ENCODE measurements at regions not wholly inside any gene's neighbourhood (a gene's known extent, or its start where the extent isn't known, plus 50 kb on each side); places are given as distances from the start of the nearest gene placed in this dataset.

DNA sequence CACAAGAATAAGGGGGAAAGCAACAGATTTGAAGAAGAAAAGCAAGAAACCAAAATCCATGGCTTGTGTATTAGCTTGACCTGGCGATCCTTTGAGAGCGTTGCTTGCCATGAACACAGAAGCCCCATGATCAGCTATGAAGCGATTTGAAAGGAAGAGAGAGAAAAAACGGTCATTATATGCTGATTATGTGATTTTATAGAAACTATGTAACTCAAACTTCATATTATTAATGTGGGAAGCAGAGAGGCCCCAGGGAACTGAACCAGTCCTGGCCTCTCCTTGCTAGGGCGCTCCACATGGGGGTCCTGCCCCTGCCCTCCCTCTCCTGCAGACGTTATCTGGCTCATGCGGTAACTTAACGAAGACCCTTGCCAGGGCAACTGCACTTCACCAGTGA is 306.1 kb upstream of the ADARB2 start:
- H3K27me3 ChIP-seq = no peaks in the 10 kb centered on the region
- TF ChIP-seq POLR2A (IDR thresholded peaks at IDR 0.05) (no peak), EP300 (IDR thresholded peaks at IDR 0.05) (no peak)
- TF ChIP-seq, protein P1, sequence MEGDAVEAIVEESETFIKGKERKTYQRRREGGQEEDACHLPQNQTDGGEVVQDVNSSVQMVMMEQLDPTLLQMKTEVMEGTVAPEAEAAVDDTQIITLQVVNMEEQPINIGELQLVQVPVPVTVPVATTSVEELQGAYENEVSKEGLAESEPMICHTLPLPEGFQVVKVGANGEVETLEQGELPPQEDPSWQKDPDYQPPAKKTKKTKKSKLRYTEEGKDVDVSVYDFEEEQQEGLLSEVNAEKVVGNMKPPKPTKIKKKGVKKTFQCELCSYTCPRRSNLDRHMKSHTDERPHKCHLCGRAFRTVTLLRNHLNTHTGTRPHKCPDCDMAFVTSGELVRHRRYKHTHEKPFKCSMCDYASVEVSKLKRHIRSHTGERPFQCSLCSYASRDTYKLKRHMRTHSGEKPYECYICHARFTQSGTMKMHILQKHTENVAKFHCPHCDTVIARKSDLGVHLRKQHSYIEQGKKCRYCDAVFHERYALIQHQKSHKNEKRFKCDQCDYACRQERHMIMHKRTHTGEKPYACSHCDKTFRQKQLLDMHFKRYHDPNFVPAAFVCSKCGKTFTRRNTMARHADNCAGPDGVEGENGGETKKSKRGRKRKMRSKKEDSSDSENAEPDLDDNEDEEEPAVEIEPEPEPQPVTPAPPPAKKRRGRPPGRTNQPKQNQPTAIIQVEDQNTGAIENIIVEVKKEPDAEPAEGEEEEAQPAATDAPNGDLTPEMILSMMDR (IDR thresholded peaks at IDR 0.05) = no peak
- intact Hi-C loops (cut with DNase I) = no loop called here

DNA sequence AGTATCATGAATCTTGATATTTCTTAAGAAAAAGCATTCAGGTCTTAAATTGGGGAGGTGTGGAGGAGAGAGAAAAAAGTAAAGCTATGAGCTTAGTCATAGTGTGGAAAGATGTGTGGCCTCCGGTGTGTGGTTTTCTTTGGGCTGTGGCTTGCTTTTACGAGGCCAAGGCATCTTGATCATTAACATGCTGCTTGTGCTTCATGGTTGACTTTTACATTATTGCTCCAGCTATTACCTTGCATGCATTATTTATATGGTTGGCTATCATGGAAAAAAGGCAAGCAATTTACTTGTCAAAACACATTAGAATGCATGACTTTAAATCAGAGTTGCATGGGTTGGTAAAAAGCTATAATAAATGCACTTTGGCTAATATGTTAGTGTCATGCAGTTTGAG is 300.7 kb upstream of the ADARB2 start:
- no peaks in the 10 kb centered on the region for H3K36me3 ChIP-seq
- H3K27ac ChIP-seq = no peak overlapping the region
- TF ChIP-seq EP300 (IDR thresholded peaks at IDR 0.05) (no peak), POLR2A (IDR thresholded peaks at IDR 0.05) (no peak)
- TF ChIP-seq, protein P1 (IDR thresholded peaks at IDR 0.05) = no peak
- no peaks in the 10 kb centered on the region for H3K4me1 ChIP-seq (ENCODE audit: insufficient read depth)
- intact Hi-C loops (cut with DNase I) = no loop called here
- no peak for DNase-seq
- H3K4me3 ChIP-seq = no peak overlapping the region
- no peaks in the 10 kb centered on the region for H3K27me3 ChIP-seq
- WGBS, 3 donors = 68 to 78% (median 68%) methylated on average over 2 of the region's 2 CpGs
- no peaks in the 10 kb centered on the region for H3K9me3 ChIP-seq

More for the DNA sequence above, 306.1 kb upstream of the ADARB2 start:
- Histone ChIP-seq H3K4me3 (no peak overlapping the region), H3K4me1 (ENCODE audit: insufficient read depth) (no peaks in the 10 kb centered on the region), H3K27ac (no peak overlapping the region), H3K9me3 (no peaks in the 10 kb centered on the region), H3K36me3 (no peaks in the 10 kb centered on the region)
- no peak for DNase-seq
- WGBS, 3 donors = 74 to 89% (median 86%) methylated on average over 8 of the region's 8 CpGs

DNA sequence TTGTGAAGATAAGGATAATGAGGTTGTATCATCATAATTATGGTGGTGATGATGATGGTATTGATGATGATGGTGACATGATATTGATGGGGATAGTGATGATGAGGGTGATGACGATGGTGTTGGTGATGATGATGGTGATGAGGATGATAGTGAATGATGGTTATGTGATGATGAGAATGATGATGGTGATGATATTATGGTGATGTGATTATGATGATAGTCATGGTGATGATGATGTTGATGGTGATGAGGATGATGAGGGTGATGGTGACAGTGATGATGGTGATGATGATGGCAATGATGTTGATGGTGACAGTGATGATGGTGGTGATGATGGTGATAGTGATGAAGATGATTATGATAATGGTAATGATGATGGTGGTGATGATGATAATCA is 299.9 kb upstream of the ADARB2 start:
- Histone ChIP-seq H3K4me1 (ENCODE audit: insufficient read depth) (no peaks in the 10 kb centered on the region), H3K27me3 (no peaks in the 10 kb centered on the region), H3K4me3 (no peak overlapping the region), H3K36me3 (no peaks in the 10 kb centered on the region), H3K9me3 (no peaks in the 10 kb centered on the region), H3K27ac (no peak overlapping the region)
- intact Hi-C loops (cut with DNase I) = no loop called here
- no peak for DNase-seq
- 86 to 100% (median 92%) methylated on average over 1 of the region's 1 CpG for WGBS, 3 donors
- TF ChIP-seq POLR2A (IDR thresholded peaks at IDR 0.05) (no peak), EP300 (IDR thresholded peaks at IDR 0.05) (no peak)
- TF ChIP-seq, protein P1 (IDR thresholded peaks at IDR 0.05) = no peak

DNA sequence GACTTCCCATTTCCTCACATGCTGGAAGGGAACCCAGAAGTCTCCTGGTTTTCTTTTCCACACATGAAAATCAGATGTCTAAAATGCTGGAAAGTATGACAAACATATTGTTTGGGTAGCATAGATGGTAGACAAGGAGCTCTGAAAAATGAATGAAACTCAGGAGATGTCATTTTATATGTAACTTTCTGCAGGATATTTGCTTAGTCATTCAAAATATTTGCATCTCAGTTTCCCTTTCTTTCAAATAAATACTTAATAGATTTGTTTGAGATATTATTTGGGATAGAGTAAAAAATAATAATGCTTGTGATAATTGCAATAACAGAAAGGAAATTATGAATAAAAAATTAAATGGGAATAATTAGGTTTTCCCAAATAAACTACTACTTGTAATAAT is 298.9 kb upstream of the ADARB2 start:
- intact Hi-C loops (cut with DNase I) = no loop called here
- Histone ChIP-seq H3K36me3 (no peaks in the 10 kb centered on the region), H3K27ac (no peak overlapping the region), H3K4me3 (no peak overlapping the region), H3K4me1 (ENCODE audit: insufficient read depth) (no peaks in the 10 kb centered on the region), H3K27me3 (no peaks in the 10 kb centered on the region), H3K9me3 (no peaks in the 10 kb centered on the region)
- no peak for DNase-seq
- TF ChIP-seq POLR2A (IDR thresholded peaks at IDR 0.05) = no peak

DNA sequence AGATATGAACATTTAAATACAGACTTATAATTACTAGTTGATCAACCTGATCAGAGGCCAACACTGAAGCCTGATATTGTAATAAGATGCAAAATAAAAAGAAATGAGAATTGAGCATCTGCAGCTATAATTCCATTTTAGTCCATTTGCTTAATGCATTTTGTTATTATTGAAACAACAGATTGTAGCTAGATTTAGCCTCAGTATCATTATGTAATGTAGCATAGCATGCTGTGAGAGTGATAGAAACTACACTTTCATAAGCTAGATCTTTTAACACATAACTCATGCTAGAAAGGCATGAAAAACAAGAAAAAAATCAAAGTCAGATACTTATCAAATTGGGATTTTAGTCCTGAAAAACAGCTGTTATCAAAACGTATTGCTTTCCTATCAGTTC is 292.7 kb upstream of the ADARB2 start:
- no peaks in the 10 kb centered on the region for H3K4me1 ChIP-seq (ENCODE audit: insufficient read depth)
- H3K27ac ChIP-seq = no peak overlapping the region
- no peaks in the 10 kb centered on the region for H3K9me3 ChIP-seq
- WGBS, 3 donors = 34 to 54% (median 47%) methylated on average over 1 of the region's 1 CpG
- H3K4me3 ChIP-seq = no peak overlapping the region
- intact Hi-C loops (cut with DNase I) = no loop called here
- no peak for DNase-seq
- TF ChIP-seq EP300 (IDR thresholded peaks at IDR 0.05) (no peak), POLR2A (IDR thresholded peaks at IDR 0.05) (no peak)
- TF ChIP-seq, protein P1 (IDR thresholded peaks at IDR 0.05) = no peak
- H3K27me3 ChIP-seq = no peaks in the 10 kb centered on the region
- no peaks in the 10 kb centered on the region for H3K36me3 ChIP-seq
